Kidney (tissue), 13 donors: ENCODE measurements at regions not wholly inside any gene's neighbourhood (a gene's known extent, or its start where the extent isn't known, plus 50 kb on each side); places are given as distances from the start of the nearest gene placed in this dataset.
"Not testable (repeated sequence)": the region's sequence is repeated elsewhere in the genome, so short reads cannot be mapped to it uniquely, and the experiment has no call there.

Source experiments
- DNase-seq, 5 donors: peaks; one replicate each; pipeline ENCODE4 v3.0.0-alpha.2; 2013 to 2020
- FAIRE-seq: peaks from 2 replicates; lab custom pipeline; 2012; peaks lifted over from hg19 to GRCh38; lab: Jason Lieb, UNC
- H3K27ac ChIP-seq, 2 donors: one replicate each; pipeline ENCODE4 v1.7.0; 2013; ENCODE audit warnings: low read depth in 2 of 2, low read length in 2 of 2, inconsistent platforms in 1 of 2
- H3K27me3 ChIP-seq: one replicate; pipeline ENCODE4 v1.7.1; 2013; ENCODE audit warnings: low read length, inconsistent platforms; ENCODE audit not compliant: control insufficient read depth, insufficient read depth
- H3K36me3 ChIP-seq, 3 donors: one replicate each; pipeline versions ENCODE4 v1.7.0 to v1.7.1; 2013; ENCODE audit warnings: low read length in 3 of 3, control low read depth in 1 of 3, inconsistent platforms in 1 of 3; ENCODE audit not compliant: insufficient read depth in 3 of 3, control insufficient read depth in 2 of 3
- H3K4me1 ChIP-seq, 3 donors: one replicate each; pipeline versions ENCODE4 v1.7.0 to v1.7.1; 2013; ENCODE audit warnings: low read length in 3 of 3, inconsistent platforms in 1 of 3, low read depth in 1 of 3; ENCODE audit not compliant: control insufficient read depth in 2 of 3, insufficient read depth in 2 of 3
- H3K4me3 ChIP-seq, 3 donors: one replicate each; pipeline versions ENCODE4 v1.7.0 to v1.8.1; 2013; ENCODE audit warnings: low read length in 3 of 3, control low read depth in 1 of 3, inconsistent platforms in 1 of 3
- H3K9ac ChIP-seq, 3 donors: one replicate each; pipeline versions ENCODE4 v1.7.0 to v1.7.1; 2013; ENCODE audit warnings: low read length in 3 of 3, control low read depth in 1 of 3, inconsistent platforms in 1 of 3
- H3K9me3 ChIP-seq, 3 donors: one replicate each; pipeline versions ENCODE4 v1.7.0 to v1.7.1; 2013; ENCODE audit warnings: low read length in 3 of 3, control low read depth in 1 of 3, inconsistent platforms in 1 of 3; ENCODE audit not compliant: control insufficient read depth in 2 of 3, insufficient read depth in 1 of 3
- CTCF ChIP-seq: IDR thresholded peaks from 3 replicates; pipeline ENCODE4 v1.5.1; 2012; ENCODE audit warnings: mild to moderate bottlenecking, moderate library complexity, borderline replicate concordance; ENCODE audit not compliant: insufficient read depth; ENCODE audit errors: extremely low read depth
- intact Hi-C: fragments of 100-400 bp; cut with DNase I; formaldehyde crosslinking; loops from one replicate; pipeline ENCODE4 v1.11.1; 2022
- donor health status: control.
- donor health status: control.
- donor health status: control.
- donor health status: control.
- donor health status: control.
- donor health status: DM: yes; HTN: yes; CAD: no.
- donor health status: Normal renal cell carcinoma (clear cell type).

DNA sequence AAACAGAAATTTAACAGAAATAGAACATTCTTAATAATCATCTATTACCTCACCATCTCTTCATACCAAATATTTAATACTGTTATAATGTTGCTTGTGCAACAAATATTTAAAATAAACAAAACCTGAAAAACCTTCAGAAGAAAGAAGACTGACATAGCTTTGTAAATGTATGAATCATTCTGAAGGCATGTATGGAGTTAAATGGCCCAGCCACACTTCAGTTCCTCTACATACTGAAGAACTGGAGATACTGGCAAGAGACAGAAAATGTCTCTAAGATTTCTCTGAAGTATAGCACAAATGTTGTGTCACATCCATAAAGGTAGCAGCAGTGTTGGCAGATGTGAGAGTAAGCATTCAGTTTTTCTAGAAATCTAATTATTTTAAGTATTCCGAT, 275.3 kb upstream of the FGF13 start:
- TF ChIP-seq CTCF, result no peak
- intact Hi-C loops, result no loop called here
- Histone ChIP-seq H3K27ac (no peak overlapping the region), H3K9me3 (no peaks in the 10 kb centered on the region), H3K9ac (no peak overlapping the region), H3K4me1 (no peaks in the 10 kb centered on the region), H3K4me3 (no peak overlapping the region), H3K36me3 (no peaks in the 10 kb centered on the region), H3K27me3 (no peaks in the 10 kb centered on the region)
- FAIRE-seq (no peak), DNase-seq (no peak)

- H3K9me3 ChIP-seq, result no peaks in the 10 kb centered on the region
- no peak for FAIRE-seq
- no peak for DNase-seq
- no peak overlapping the region for H3K4me3 ChIP-seq
- no peaks in the 10 kb centered on the region for H3K27me3 ChIP-seq
- H3K9ac ChIP-seq, result no peak overlapping the region
- no peak for TF ChIP-seq CTCF
- no peaks in the 10 kb centered on the region for H3K4me1 ChIP-seq
- intact Hi-C loops, result no loop called here
- H3K27ac ChIP-seq, result no peak overlapping the region
- no peaks in the 10 kb centered on the region for H3K36me3 ChIP-seq
Observed at GRCh38 chrX:138986235-138986634, 274.7 kb upstream of the FGF13 start.

DNA sequence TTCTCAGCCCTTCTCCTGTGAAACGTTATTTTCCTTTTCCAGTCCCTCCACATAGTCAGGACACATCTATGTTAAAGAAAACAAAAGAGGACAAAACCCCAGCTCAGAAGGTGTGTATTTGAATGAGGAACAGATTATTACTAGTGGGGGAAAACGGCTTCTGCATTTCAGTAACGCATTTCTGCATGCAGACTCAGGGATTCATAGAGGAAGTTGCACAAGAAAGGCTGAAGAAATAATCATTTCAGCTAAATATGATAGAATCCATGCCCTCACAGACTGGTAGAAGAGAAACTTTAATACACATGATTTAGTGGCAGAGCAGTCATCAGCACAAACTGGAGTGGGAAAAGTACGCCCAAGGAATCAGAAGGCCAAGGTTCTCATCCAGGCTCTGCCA, 270.8 kb upstream of the FGF13 start:
- no peak for DNase-seq
- intact Hi-C loops, result no loop called here
- no peak for FAIRE-seq
- no peaks in the 10 kb centered on the region for H3K9me3 ChIP-seq
- H3K4me1 ChIP-seq, result no peaks in the 10 kb centered on the region
- no peak overlapping the region for H3K27ac ChIP-seq
- TF ChIP-seq CTCF, result no peak
- no peak overlapping the region for H3K4me3 ChIP-seq
- H3K9ac ChIP-seq, result no peak overlapping the region
- H3K36me3 ChIP-seq, result no peaks in the 10 kb centered on the region
- no peaks in the 10 kb centered on the region for H3K27me3 ChIP-seq

DNA sequence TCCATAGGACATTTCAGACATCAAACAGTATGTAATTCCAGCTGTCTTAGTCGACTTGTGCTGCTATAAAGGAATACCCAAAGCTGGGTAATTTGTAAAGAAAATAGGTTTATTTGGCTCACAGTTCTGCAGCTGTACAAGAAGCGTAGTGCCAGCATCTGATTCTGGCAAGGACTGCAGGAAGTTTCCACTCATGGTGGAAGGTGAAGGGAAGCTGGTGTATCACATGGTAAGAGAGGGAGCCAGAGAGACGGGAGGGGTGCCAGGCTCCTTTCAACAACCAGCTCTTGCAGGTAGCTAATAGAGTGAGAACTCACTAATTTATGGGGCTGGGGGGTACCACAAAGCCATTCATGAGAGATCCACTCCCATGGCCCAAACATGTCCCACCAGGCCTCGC, 253.0 kb upstream of the FGF13 start:
- no peak overlapping the region for H3K4me3 ChIP-seq
- FAIRE-seq, result no peak

GRCh38 chrX:138962419-138962818, 250.9 kb upstream of the FGF13 start:
- H3K9ac ChIP-seq, H3K27me3 ChIP-seq, intact Hi-C loops, H3K4me1 ChIP-seq, FAIRE-seq, DNase-seq, H3K36me3 ChIP-seq, H3K9me3 ChIP-seq, H3K27ac ChIP-seq, H3K4me3 ChIP-seq: not testable (repeated sequence)

More for the DNA sequence above, 253.0 kb upstream of the FGF13 start:
- no peaks in the 10 kb centered on the region for H3K36me3 ChIP-seq
- TF ChIP-seq CTCF, result no peak
- no peaks in the 10 kb centered on the region for H3K27me3 ChIP-seq
- DNase-seq, result no peak
- no peak overlapping the region for H3K9ac ChIP-seq
- intact Hi-C loops, result no loop called here
- no peaks in the 10 kb centered on the region for H3K9me3 ChIP-seq
- H3K4me1 ChIP-seq, result no peaks in the 10 kb centered on the region
- no peak overlapping the region for H3K27ac ChIP-seq
